ENCODE measurements at regions not wholly inside any gene's neighbourhood (a gene's known extent, or its start where the extent isn't known, plus 50 kb on each side); places are given as distances from the start of the nearest gene placed in this dataset.

DNA sequence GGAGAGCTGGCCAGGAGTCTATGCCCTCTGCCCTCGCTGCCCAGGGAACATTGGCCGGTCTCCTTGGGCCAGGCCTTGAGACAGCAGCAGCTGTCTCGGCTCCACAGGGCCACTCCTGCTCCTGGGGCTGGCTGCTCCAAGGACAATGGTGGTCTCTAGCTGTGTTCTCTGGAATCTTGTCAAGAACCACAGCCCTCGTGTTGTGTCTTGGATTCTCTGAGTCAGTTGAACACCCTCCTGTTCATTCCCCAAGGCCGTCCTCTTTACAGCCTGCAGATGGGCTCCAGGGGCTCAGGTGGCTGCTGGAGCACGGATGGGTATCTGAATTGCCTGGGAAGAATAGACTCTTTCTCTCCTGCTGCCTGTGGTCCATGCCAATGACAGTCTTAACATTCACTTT, 511.1 kb downstream of the GLRX3 start:
- no peaks in the 10 kb centered on the region for H3K9me3 ChIP-seq

DNA sequence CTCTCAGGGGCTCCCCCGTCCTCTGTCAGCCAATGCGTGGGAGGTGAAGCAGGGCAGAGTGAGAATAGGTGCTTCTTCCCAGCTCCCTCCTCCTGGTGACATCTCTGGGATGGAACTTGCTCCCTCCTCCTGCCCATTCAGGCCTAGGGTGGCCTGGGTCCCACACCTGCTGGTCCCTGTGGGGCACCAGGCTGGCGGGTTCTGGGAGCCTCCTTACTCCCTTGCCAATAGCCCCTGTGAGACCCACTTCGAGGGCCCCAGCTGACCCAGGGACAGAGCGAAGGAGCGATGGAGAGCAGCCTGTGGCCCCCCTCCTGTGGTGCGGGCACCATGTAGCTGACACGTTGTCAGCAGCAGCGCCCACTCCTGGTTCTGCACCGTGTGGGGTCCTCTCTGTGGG, 512.6 kb downstream of the GLRX3 start:
- Histone ChIP-seq H3K27ac (no peak overlapping the region), H3K9me3 (no peaks in the 10 kb centered on the region), H3K4me3 (ENCODE audit: low read depth in 1 of 2, low read length in 1 of 2) (no peak overlapping the region), H3K4me1 (ENCODE audit: control insufficient read depth in 1 of 2, insufficient read depth in 1 of 2, low read depth in 1 of 2, low read length in 1 of 2) (no peaks in the 10 kb centered on the region), H3K27me3 (no peaks in the 10 kb centered on the region), H3K36me3 (no peaks in the 10 kb centered on the region)
- TF ChIP-seq, protein P1, sequence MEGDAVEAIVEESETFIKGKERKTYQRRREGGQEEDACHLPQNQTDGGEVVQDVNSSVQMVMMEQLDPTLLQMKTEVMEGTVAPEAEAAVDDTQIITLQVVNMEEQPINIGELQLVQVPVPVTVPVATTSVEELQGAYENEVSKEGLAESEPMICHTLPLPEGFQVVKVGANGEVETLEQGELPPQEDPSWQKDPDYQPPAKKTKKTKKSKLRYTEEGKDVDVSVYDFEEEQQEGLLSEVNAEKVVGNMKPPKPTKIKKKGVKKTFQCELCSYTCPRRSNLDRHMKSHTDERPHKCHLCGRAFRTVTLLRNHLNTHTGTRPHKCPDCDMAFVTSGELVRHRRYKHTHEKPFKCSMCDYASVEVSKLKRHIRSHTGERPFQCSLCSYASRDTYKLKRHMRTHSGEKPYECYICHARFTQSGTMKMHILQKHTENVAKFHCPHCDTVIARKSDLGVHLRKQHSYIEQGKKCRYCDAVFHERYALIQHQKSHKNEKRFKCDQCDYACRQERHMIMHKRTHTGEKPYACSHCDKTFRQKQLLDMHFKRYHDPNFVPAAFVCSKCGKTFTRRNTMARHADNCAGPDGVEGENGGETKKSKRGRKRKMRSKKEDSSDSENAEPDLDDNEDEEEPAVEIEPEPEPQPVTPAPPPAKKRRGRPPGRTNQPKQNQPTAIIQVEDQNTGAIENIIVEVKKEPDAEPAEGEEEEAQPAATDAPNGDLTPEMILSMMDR (IDR thresholded peaks at IDR 0.05): no peak

More for the DNA sequence above, 511.1 kb downstream of the GLRX3 start:
- Histone ChIP-seq H3K36me3 (no peaks in the 10 kb centered on the region), H3K27ac (no peak overlapping the region), H3K4me1 (ENCODE audit: control insufficient read depth in 1 of 2, insufficient read depth in 1 of 2, low read depth in 1 of 2, low read length in 1 of 2) (no peaks in the 10 kb centered on the region), H3K27me3 (no peaks in the 10 kb centered on the region), H3K4me3 (ENCODE audit: low read depth in 1 of 2, low read length in 1 of 2) (no peak overlapping the region)
- TF ChIP-seq, protein P1 (IDR thresholded peaks at IDR 0.05): no peak

DNA sequence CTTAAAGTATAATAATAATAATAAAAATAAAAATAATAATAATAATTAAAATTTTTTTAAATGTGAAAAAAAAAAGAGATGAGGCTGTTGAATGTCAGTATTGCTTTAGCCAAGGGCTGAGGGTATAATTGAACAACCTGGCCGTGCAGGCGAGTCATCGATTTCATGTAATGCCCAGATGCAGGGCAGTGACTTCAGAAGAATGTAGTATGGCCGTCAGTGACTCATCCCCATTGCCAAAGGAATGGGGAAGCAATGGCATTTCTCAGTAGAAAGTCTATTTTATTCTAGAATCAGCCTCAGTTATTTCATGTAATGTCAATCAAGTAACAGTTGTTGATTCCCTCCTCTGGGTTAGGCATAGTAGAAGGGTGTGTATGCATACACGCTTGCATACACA, 516.4 kb downstream of the GLRX3 start:
- TF ChIP-seq, protein P1 (IDR thresholded peaks at IDR 0.05): no peak
- H3K27ac ChIP-seq: no peak overlapping the region
- no peaks in the 10 kb centered on the region for H3K36me3 ChIP-seq
- H3K4me1 ChIP-seq (ENCODE audit: control insufficient read depth in 1 of 2, insufficient read depth in 1 of 2, low read depth in 1 of 2, low read length in 1 of 2): no peaks in the 10 kb centered on the region
- H3K4me3 ChIP-seq (ENCODE audit: low read depth in 1 of 2, low read length in 1 of 2): no peak overlapping the region
- H3K27me3 ChIP-seq: no peaks in the 10 kb centered on the region
- H3K9me3 ChIP-seq: no peaks in the 10 kb centered on the region

DNA sequence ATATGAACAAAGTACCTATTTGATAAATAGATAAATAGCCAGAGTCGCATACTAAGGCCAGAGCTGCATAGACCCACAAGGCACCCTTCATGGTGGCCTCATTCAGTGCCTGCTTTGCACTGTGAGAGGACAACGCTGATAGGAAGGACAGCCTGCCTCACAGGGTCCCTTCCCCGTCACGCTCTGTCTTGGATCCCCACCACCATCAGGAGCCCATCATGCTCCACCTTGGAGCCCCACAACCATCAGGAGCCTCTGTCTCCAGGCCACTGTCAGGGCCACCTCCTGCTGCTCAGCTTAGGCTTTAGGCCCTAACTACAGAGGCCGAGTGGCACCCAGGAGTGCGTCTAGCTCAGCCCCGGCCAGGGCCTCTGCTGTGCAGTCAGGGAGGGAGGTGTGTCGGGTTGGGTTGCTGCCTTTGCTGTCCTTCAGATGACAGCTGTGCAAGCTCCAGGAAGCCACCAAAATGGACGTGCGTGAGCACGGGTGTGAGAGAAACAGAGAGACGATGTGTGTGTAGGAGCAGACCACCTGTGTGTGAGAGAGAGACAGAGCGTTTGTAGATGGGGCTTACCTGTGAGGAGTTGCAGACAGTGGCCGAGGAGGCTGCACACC, 516.9 kb downstream of the GLRX3 start:
- no peak overlapping the region for H3K27ac ChIP-seq
- no peaks in the 10 kb centered on the region for H3K36me3 ChIP-seq
- TF ChIP-seq, protein P1 (IDR thresholded peaks at IDR 0.05): no peak
- no peaks in the 10 kb centered on the region for H3K9me3 ChIP-seq
- H3K27me3 ChIP-seq: no peaks in the 10 kb centered on the region
- H3K4me1 ChIP-seq (ENCODE audit: control insufficient read depth in 1 of 2, insufficient read depth in 1 of 2, low read depth in 1 of 2, low read length in 1 of 2): no peaks in the 10 kb centered on the region
- H3K4me3 ChIP-seq (ENCODE audit: low read depth in 1 of 2, low read length in 1 of 2): no peak overlapping the region

DNA sequence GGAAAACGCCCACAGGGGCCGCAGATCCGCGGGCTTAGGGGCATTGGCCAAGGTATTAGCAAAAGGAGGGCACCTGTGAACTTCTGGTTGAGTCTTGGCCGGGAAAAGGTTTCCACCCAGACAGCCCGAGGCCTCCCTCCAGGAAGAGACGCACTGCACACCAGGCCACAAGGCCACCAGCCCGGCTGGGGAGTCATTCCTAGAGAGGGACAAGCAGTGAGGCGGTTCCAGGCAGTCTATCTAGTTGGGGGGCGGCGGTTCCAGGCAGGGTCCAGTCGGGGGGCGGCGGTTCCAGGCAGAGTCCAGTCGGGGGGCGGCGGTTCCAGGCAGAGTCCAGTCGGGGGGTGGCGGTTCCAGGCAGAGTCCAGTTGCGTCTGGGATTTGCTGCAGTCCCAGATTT, 518.5 kb downstream of the GLRX3 start:
- Histone ChIP-seq H3K36me3 (no peaks in the 10 kb centered on the region), H3K27me3 (no peaks in the 10 kb centered on the region), H3K27ac (no peak overlapping the region), H3K9me3 (no peaks in the 10 kb centered on the region), H3K4me3 (ENCODE audit: low read depth in 1 of 2, low read length in 1 of 2) (no peak overlapping the region), H3K4me1 (ENCODE audit: control insufficient read depth in 1 of 2, insufficient read depth in 1 of 2, low read depth in 1 of 2, low read length in 1 of 2) (no peaks in the 10 kb centered on the region)
- TF ChIP-seq, protein P1 (IDR thresholded peaks at IDR 0.05): no peak
